IMR-90 (cell line): ENCODE measurements at regions not wholly inside any gene's neighbourhood (a gene's known extent, or its start where the extent isn't known, plus 50 kb on each side); places are given as distances from the start of the nearest gene placed in this dataset.

Source experiments
- ATAC-seq: fragments of 200-7000 bp; cut with Tn5 transposase; 2 replicates; pipeline ENCODE4 v1.9.1; 2020; ENCODE audit warnings: low read depth, mild to moderate bottlenecking, moderate library complexity
- BruUV-seq: library from RNA; stranded (reverse); fragments of 400-500 nt; replicated peaks from 2 replicates; lab custom pipeline; 2021; lab: Mats Ljungman, UMichigan
- CTCF ChIA-PET: fragments of 300-600 bp; formaldehyde crosslinking; extraction: SDS; loops from one replicate; lab custom pipeline; 2021; ENCODE audit warnings: antibody characterized with exemption; lab: Yijun Ruan, JAX
- POLR2A ChIA-PET: fragments of 300-600 bp; sonication (Branson Sonifier 250); formaldehyde crosslinking; loops from one replicate; lab custom pipeline; 2022; ENCODE audit warnings: antibody characterized with exemption; ENCODE audit not compliant: unreplicated experiment; lab: Charles Lee
- DNase-seq: peaks from one replicate; pipeline ENCODE4 v3.0.0; 2013
- H2AFZ ChIP-seq: replicated peaks from 2 replicates; pipeline ENCODE3; 2013; ENCODE audit warnings: low read length, mild to moderate bottlenecking; ENCODE audit not compliant: poor library complexity
- H2AK5ac ChIP-seq: 2 replicates; pipeline ENCODE4 v1.6.1; 2013; ENCODE audit warnings: low read depth, low read length, inconsistent platforms
- H2AK9ac ChIP-seq: replicated peaks from 2 replicates; pipeline ENCODE3; 2013; ENCODE audit warnings: mild to moderate bottlenecking, low read depth, low read length, moderate library complexity; ENCODE audit not compliant: poor library complexity
- H2BK120ac ChIP-seq: 2 replicates; pipeline ENCODE4 v1.6.1; 2013; ENCODE audit warnings: low read depth, low read length, inconsistent platforms
- H2BK15ac ChIP-seq: 3 replicates; pipeline ENCODE4 v1.6.1; 2013; ENCODE audit warnings: low read depth, low read length, inconsistent platforms
- H2BK20ac ChIP-seq: 2 replicates; pipeline ENCODE4 v1.6.1; 2013; ENCODE audit warnings: low read depth, mild to moderate bottlenecking, inconsistent platforms, low read length, moderate library complexity
- H2BK5ac ChIP-seq: 2 replicates; pipeline ENCODE4 v1.6.1; 2013; ENCODE audit warnings: mild to moderate bottlenecking, low read depth, low read length, inconsistent platforms; ENCODE audit not compliant: poor library complexity, severe bottlenecking
- H3K14ac ChIP-seq: replicated peaks from 2 replicates; pipeline ENCODE4 v1.6.1; 2013; ENCODE audit warnings: low read depth, low read length, inconsistent platforms
- H3K18ac ChIP-seq: 2 replicates; pipeline ENCODE4 v1.6.1; 2013; ENCODE audit warnings: low read depth, low read length, control low read depth
- H3K23ac ChIP-seq: 2 replicates; pipeline ENCODE4 v1.6.1; 2013; ENCODE audit warnings: low read depth, low read length, inconsistent platforms
- H3K27ac ChIP-seq: 2 replicates; pipeline ENCODE4 v1.5.1; 2013; ENCODE audit warnings: mild to moderate bottlenecking, control low read depth, low read length; ENCODE audit not compliant: insufficient read depth
- H3K27me3 ChIP-seq: 2 replicates; pipeline ENCODE4 v1.6.1; 2013; ENCODE audit warnings: low read length; ENCODE audit not compliant: control insufficient read depth, insufficient read depth
- H3K36me3 ChIP-seq: 2 replicates; pipeline ENCODE4 v1.6.1; 2013; ENCODE audit warnings: low read length, mixed read lengths; ENCODE audit not compliant: control insufficient read depth, insufficient read depth
- H3K4ac ChIP-seq: 2 replicates; pipeline ENCODE4 v1.6.1; 2013; ENCODE audit warnings: low read depth, low read length, inconsistent platforms
- H3K4me1 ChIP-seq: 2 replicates; pipeline ENCODE4 v1.6.1; 2013; ENCODE audit warnings: low read length, mixed read lengths; ENCODE audit not compliant: control insufficient read depth, insufficient read depth
- H3K4me2 ChIP-seq: 2 replicates; pipeline ENCODE4 v1.6.1; 2013; ENCODE audit warnings: low read depth, mild to moderate bottlenecking, control low read depth, low read length, moderate library complexity
- H3K4me3 ChIP-seq: 2 replicates; pipeline ENCODE4 v1.5.1; 2013; ENCODE audit warnings: low read depth, mild to moderate bottlenecking, control low read depth, low read length, moderate library complexity; ENCODE audit not compliant: insufficient read depth
- H3K56ac ChIP-seq: 2 replicates; pipeline ENCODE4 v1.6.1; 2013; ENCODE audit warnings: low read length, inconsistent platforms; ENCODE audit not compliant: insufficient read depth; ENCODE audit errors: extremely low read depth
- H3K79me1 ChIP-seq, 2 experiments: 2 replicates each; pipeline ENCODE4 v1.6.1; 2013; ENCODE audit warnings: low read length in 2 of 2, inconsistent platforms in 1 of 2, low read depth in 1 of 2
- H3K9ac ChIP-seq: 2 replicates; pipeline ENCODE4 v1.6.1; 2013; ENCODE audit warnings: low read depth, low read length, control low read depth
- H3K9me1 ChIP-seq: 2 replicates; pipeline ENCODE4 v1.6.1; 2013; ENCODE audit warnings: low read length, inconsistent platforms; ENCODE audit not compliant: insufficient read depth
- H3K9me3 ChIP-seq: 2 replicates; pipeline ENCODE4 v1.6.1; 2013; ENCODE audit warnings: low read length; ENCODE audit not compliant: control insufficient read depth, insufficient read depth
- H4K20me1 ChIP-seq: 2 replicates; pipeline ENCODE4 v1.6.1; 2013; ENCODE audit warnings: low read length, inconsistent platforms; ENCODE audit not compliant: insufficient read depth
- H4K5ac ChIP-seq: 2 replicates; pipeline ENCODE4 v1.6.1; 2013; ENCODE audit warnings: mild to moderate bottlenecking, low read depth, low read length, control low read depth
- H4K8ac ChIP-seq, 2 experiments: 2 replicates each; pipeline ENCODE4 v1.6.1; 2013; ENCODE audit warnings: low read depth in 2 of 2, low read length in 2 of 2, control low read depth in 1 of 2, inconsistent platforms in 1 of 2
- H4K91ac ChIP-seq: 2 replicates; pipeline ENCODE4 v1.6.1; 2013; ENCODE audit warnings: low read depth, low read length, inconsistent platforms; ENCODE audit not compliant: insufficient read depth
- CEBPB ChIP-seq: IDR thresholded peaks from 2 replicates; pipeline ENCODE4 v1.6.1; 2012; ENCODE audit warnings: low read depth, low read length, improper control_type of control experiment
- CHD1 ChIP-seq: IDR thresholded peaks from 2 replicates; pipeline ENCODE4 v1.6.1; 2012; ENCODE audit warnings: low read depth, low read length, improper control_type of control experiment
- CTCF ChIP-seq: conservative IDR thresholded peaks from 2 replicates; pipeline ENCODE4 v1.5.1; 2012; ENCODE audit warnings: mild to moderate bottlenecking, low read depth, low read length, improper control_type of control experiment
- FOS ChIP-seq: fragments of 150-350 bp; IDR thresholded peaks from 2 replicates; pipeline ENCODE4 v1.6.1; 2016; ENCODE audit warnings: low read depth, low read length
- MAFK ChIP-seq: IDR thresholded peaks from 2 replicates; pipeline ENCODE4 v1.6.1; 2012; ENCODE audit warnings: low read depth, low read length, improper control_type of control experiment
- NFE2L2 ChIP-seq: fragments of 150-350 bp; IDR thresholded peaks from 2 replicates; pipeline ENCODE4 v1.6.1; 2016; ENCODE audit warnings: low read depth, mild to moderate bottlenecking, low read length
- POLR2A ChIP-seq: IDR thresholded peaks from 2 replicates; pipeline ENCODE4 v1.6.1; 2012; ENCODE audit warnings: mild to moderate bottlenecking, low read depth, low read length
- RCOR1 ChIP-seq: IDR thresholded peaks from 2 replicates; pipeline ENCODE4 v1.6.1; 2012; ENCODE audit warnings: mild to moderate bottlenecking, low read length, improper control_type of control experiment; ENCODE audit not compliant: insufficient replicate concordance
- RFX5 ChIP-seq: IDR thresholded peaks from 2 replicates; pipeline ENCODE4 v1.8.0; 2012; ENCODE audit warnings: low read depth, mild to moderate bottlenecking, low read length, moderate library complexity
- WGBS, 2 experiments: methylation state at CpG; one replicate each; pipeline versions ENCODE4 v1.1.5 to v1.1.7; 2013; ENCODE audit warnings: missing lambda C conversion rate in 2 of 2; ENCODE audit not compliant: insufficient read length in 1 of 2; ENCODE audit errors: extremely low coverage in 2 of 2; 5-methylcytosine and 5-hydroxymethylcytosine counted together
- dilution Hi-C: fragments of 300-500 bp; cut with HindIII; formaldehyde crosslinking; loops from one replicate; pipeline ENCODE4 v1.14.3; 2018; ENCODE audit warnings: low sequenced_read_pairs; ENCODE audit not compliant: unreplicated experiment
- in situ Hi-C: fragments of 300-500 bp; cut with MboI; formaldehyde crosslinking; loops from 3 replicates; pipeline ENCODE4 v1.14.3; 2019; ENCODE audit warnings: low sequenced_read_pairs, inconsistent platforms, mixed read lengths
- intact Hi-C: fragments of 100-400 bp; cut with micrococcal nuclease; formaldehyde crosslinking; loops from 2 replicates; pipeline ENCODE4 v1.10.0; 2022

DNA sequence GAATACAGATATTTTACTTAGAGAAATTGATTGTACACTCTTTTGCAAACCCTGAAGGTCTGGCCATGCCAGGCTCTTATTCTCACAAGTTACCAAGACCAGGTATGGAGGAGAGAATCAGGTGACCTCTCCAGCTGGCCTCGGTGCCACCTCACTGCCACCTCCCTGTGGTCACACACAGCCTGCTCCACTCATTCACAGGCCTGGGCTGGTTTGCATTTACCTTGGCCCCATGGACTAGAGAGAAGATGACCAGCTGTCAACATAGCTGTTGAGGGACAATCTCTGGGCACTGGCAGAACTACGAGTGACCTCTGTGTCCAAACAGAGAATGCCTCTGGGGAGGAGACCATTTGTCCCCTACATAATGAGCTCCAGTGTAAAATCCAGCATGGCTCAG is 291.2 kb upstream of the RUNX1 start:
- Histone ChIP-seq H3K27ac (no peak overlapping the region), H3K4me2 (no peak overlapping the region), H4K5ac (no peak overlapping the region), H2BK5ac (no peak overlapping the region), H3K9ac (no peak overlapping the region), H3K18ac (no peak overlapping the region), H4K91ac (no peak overlapping the region), H4K20me1 (no peaks in the 10 kb centered on the region), H3K9me3 (no peaks in the 10 kb centered on the region; the same call in 1 of the 2 replicates), H4K8ac (no peak overlapping the region), H3K14ac (no peak overlapping the region), H3K79me1 (no peaks in the 10 kb centered on the region), H2BK15ac (no peak overlapping the region), H2AK9ac (no peak overlapping the region), H3K9me1 (no peaks in the 10 kb centered on the region), H3K4me1 (no peaks in the 10 kb centered on the region), H2BK120ac (no peak overlapping the region), H3K4me3 (no peak overlapping the region), H2BK20ac (no peak overlapping the region), H3K27me3 (no peaks in the 10 kb centered on the region), H3K36me3 (no peaks in the 10 kb centered on the region), H3K4ac (no peak overlapping the region), H2AK5ac (no peak overlapping the region), H3K23ac (no peak overlapping the region), H2AFZ (no peak overlapping the region), H3K56ac (no peak overlapping the region)
- dilution Hi-C loops: no loop called here
- DNase-seq: no peak
- POLR2A ChIA-PET: no interaction called here
- intact Hi-C loops: no loop called here
- TF ChIP-seq MAFK (no peak), CEBPB (no peak), NFE2L2 (no peak), POLR2A (no peak), CHD1 (no peak), RFX5 (no peak), FOS (no peak), RCOR1 (no peak), CTCF (no peak)
- CTCF ChIA-PET: no interaction called here
- in situ Hi-C loops: no loop called here
- WGBS, 2 experiments: no CpG with 5 or more reads among the region's 2 CpGs
- no TSS peak for BruUV-seq
- no peak for ATAC-seq
